ENCODE measurements at regions not wholly inside any gene's neighbourhood (a gene's known extent, or its start where the extent isn't known, plus 50 kb on each side); places are given as distances from the start of the nearest gene placed in this dataset.

DNA sequence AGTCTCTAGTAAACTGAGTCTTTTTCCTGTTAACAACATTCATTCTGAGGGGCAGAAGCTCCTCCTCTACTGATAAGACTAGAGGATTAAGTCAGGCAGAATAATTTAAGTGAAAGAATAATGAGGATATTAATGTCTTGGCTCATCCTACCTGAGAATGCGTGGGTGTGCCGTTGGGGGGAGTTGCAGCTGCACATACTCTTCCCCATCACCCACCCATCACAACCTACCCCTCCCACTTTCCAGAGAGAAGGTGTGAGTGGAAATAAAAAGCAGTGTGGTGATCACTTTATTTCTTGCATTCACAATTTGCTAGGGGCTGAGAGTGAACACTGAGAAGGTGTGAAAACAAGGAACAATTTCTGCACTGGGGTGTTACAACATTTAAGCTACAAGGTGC is 146.8 kb upstream of the MAGI3 start:
- FAIRE-seq, result no peak
- Histone ChIP-seq H4K20me1 (ENCODE audit: insufficient read depth, low read length) (no peaks in the 10 kb centered on the region), H3K79me2 (ENCODE audit: insufficient read depth, low read length) (no peaks in the 10 kb centered on the region), H3K9ac (ENCODE audit: insufficient read depth, low read depth, low read length) (no peak overlapping the region), H3K27ac (ENCODE audit: extremely low read length, insufficient read depth, low read length) (no peak overlapping the region), H3K4me1 (ENCODE audit: insufficient read depth, low read length) (no peaks in the 10 kb centered on the region), H3K36me3 (replicated peaks in 1 of 2; ENCODE audit: control insufficient read depth in 1 of 2, insufficient read depth in 2 of 2, low read length in 2 of 2) (no peaks in the 10 kb centered on the region), H3K4me3 (replicated peaks in 1 of 3; ENCODE audit: insufficient read depth in 1 of 3, low read depth in 2 of 3, low read length in 3 of 3) (no peak overlapping the region), H3K4me2 (ENCODE audit: low read depth, low read length) (no peak overlapping the region), H2AFZ (ENCODE audit: low read length) (no peak overlapping the region), H3K27me3 (ENCODE audit: control insufficient read depth in 1 of 2, insufficient read depth in 2 of 2, low read length in 2 of 2) (peaks cover 0 to 2% of the 10 kb centered on the region in 2 experiments; a peak in 3 of 5 replicates), H3K9me3 (ENCODE audit: low read length) (no peaks in the 10 kb centered on the region)
- ChIA-PET POLR2A (no interaction called here), CTCF (ENCODE audit: low intra/inter-chr PET ratio, low total read pairs) (no interaction called here)
- intact Hi-C loops (cut with micrococcal nuclease; ENCODE audit: unreplicated experiment), result no loop called here
- in situ Hi-C loops (cut with HindIII; ENCODE audit: extremely low pct_ligation_motif_present, low pct_unique_long_range_greater_than_20kb), result no loop called here
- WGBS (ENCODE audit: low lambda C conversion rate), result 73% methylated on average over 2 of the region's 2 CpGs
- TF ChIP-seq MEF2D (CRISPR knock-in tag; IDR thresholded peaks at IDR 0.05) (no peak), SP140L (CRISPR knock-in tag; IDR thresholded peaks at IDR 0.05; ENCODE audit: borderline replicate concordance) (no peak), ZNF839 (CRISPR knock-in tag; IDR thresholded peaks at IDR 0.05; ENCODE audit: borderline replicate concordance) (no peak), GFI1 (CRISPR knock-in tag; IDR thresholded peaks at IDR 0.05; ENCODE audit: borderline replicate concordance) (no peak), CHD4 (IDR thresholded peaks at IDR 0.05; ENCODE audit: borderline replicate concordance, low read length) (no peak), SRSF1 (optimal IDR thresholded peaks at IDR 0.05; ENCODE audit: low read depth, low read length) (no peak), KDM4B (CRISPR knock-in tag; IDR thresholded peaks at IDR 0.05) (no peak), KAT7 (CRISPR knock-in tag; IDR thresholded peaks at IDR 0.05; ENCODE audit: borderline replicate concordance) (no peak), NFYC (CRISPR knock-in tag; IDR thresholded peaks at IDR 0.05) (no peak), SNRNP70 (IDR thresholded peaks at IDR 0.05; ENCODE audit: low read depth, low read length) (no peak), ZKSCAN1 (IDR thresholded peaks at IDR 0.05; ENCODE audit: low read length) (no peak)
- TF ChIP-seq, protein P1, sequence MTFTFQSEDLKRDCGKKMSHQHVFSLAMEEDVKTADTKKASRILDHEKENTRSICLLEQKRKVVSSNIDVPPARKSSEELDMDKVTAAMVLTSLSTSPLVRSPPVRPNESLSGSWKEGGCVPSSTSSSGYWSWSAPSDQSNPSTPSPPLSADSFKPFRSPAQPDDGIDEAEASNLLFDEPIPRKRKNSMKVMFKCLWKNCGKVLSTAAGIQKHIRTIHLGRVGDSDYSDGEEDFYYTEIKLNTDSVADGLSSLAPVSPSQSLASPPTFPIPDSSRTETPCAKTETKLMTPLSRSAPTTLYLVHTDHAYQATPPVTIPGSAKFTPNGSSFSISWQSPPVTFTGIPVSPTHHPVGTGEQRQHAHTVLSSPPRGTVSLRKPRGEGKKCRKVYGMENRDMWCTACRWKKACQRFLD (CRISPR knock-in tag; IDR thresholded peaks at IDR 0.05; ENCODE audit: borderline replicate concordance), result no peak
- TF ChIP-seq, protein P2, sequence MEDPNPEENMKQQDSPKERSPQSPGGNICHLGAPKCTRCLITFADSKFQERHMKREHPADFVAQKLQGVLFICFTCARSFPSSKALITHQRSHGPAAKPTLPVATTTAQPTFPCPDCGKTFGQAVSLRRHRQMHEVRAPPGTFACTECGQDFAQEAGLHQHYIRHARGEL (CRISPR knock-in tag; IDR thresholded peaks at IDR 0.05), result no peak
- TF ChIP-seq, protein P3, sequence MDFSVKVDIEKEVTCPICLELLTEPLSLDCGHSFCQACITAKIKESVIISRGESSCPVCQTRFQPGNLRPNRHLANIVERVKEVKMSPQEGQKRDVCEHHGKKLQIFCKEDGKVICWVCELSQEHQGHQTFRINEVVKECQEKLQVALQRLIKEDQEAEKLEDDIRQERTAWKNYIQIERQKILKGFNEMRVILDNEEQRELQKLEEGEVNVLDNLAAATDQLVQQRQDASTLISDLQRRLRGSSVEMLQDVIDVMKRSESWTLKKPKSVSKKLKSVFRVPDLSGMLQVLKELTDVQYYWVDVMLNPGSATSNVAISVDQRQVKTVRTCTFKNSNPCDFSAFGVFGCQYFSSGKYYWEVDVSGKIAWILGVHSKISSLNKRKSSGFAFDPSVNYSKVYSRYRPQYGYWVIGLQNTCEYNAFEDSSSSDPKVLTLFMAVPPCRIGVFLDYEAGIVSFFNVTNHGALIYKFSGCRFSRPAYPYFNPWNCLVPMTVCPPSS (IDR thresholded peaks at IDR 0.05), result no peak
- no peak for ATAC-seq
- BruUV-seq (replicated peaks), result no TSS peak
- DNase-seq (ENCODE audit: low spot score), result no peak
